ENCODE measurements at regions not wholly inside any gene's neighbourhood (a gene's known extent, or its start where the extent isn't known, plus 50 kb on each side); places are given as distances from the start of the nearest gene placed in this dataset.

- TF ChIP-seq EP300 (IDR thresholded peaks at IDR 0.05) = no peak
- no peak for TF ChIP-seq POLR2AphosphoS5 (IDR thresholded peaks at IDR 0.05)
- TF ChIP-seq CTCF (IDR thresholded peaks at IDR 0.05) = no peak
- no peak for TF ChIP-seq POLR2A (IDR thresholded peaks at IDR 0.05; ENCODE audit: low read depth)
- 70% methylated on average over 2 of the region's 2 CpGs for WGBS
- intact Hi-C loops (cut with DNase I) = no loop called here
These were observed 862.6 kb downstream of the DIAPH3 start for GRCh38 chr13:59301174-59301567.

GRCh38 chr13:59303433-59303832, 860.3 kb downstream of the DIAPH3 start:
- no peak for TF ChIP-seq EP300 (IDR thresholded peaks at IDR 0.05)
- TF ChIP-seq POLR2AphosphoS5 (IDR thresholded peaks at IDR 0.05) = no peak
- TF ChIP-seq CTCF (IDR thresholded peaks at IDR 0.05) = no peak
- TF ChIP-seq POLR2A (IDR thresholded peaks at IDR 0.05; ENCODE audit: low read depth) = no peak
- no peak overlapping the region for H3K27ac ChIP-seq (replicated peaks in 1 of 4)
- no peaks in the 10 kb centered on the region for H3K9me3 ChIP-seq
- intact Hi-C loops (cut with DNase I) = no loop called here
- H3K4me3 ChIP-seq = no peak overlapping the region
- H3K4me1 ChIP-seq = no peaks in the 10 kb centered on the region
- H3K27me3 ChIP-seq = no peaks in the 10 kb centered on the region
- H3K36me3 ChIP-seq = no peaks in the 10 kb centered on the region
- no peak for DNase-seq (ENCODE audit: extremely low spot score)

More at GRCh38 chr13:59301174-59301567, 862.6 kb downstream of the DIAPH3 start:
- Histone ChIP-seq H3K27me3 (no peaks in the 10 kb centered on the region), H3K4me3 (no peak overlapping the region), H3K4me1 (no peaks in the 10 kb centered on the region), H3K36me3 (no peaks in the 10 kb centered on the region), H3K9me3 (no peaks in the 10 kb centered on the region), H3K27ac (replicated peaks in 1 of 4) (no peak overlapping the region)
- no peak for DNase-seq (ENCODE audit: extremely low spot score)

GRCh38 chr13:59304596-59304995, 859.1 kb downstream of the DIAPH3 start:
- TF ChIP-seq POLR2A (IDR thresholded peaks at IDR 0.05; ENCODE audit: low read depth) = no peak
- TF ChIP-seq CTCF (IDR thresholded peaks at IDR 0.05) = no peak
- TF ChIP-seq EP300 (IDR thresholded peaks at IDR 0.05) = no peak
- TF ChIP-seq POLR2AphosphoS5 (IDR thresholded peaks at IDR 0.05) = no peak
- H3K4me1 ChIP-seq = no peaks in the 10 kb centered on the region
- no peaks in the 10 kb centered on the region for H3K27me3 ChIP-seq
- no peaks in the 10 kb centered on the region for H3K36me3 ChIP-seq
- WGBS = 100% methylated on average over 1 of the region's 1 CpG
- intact Hi-C loops (cut with DNase I) = no loop called here
- no peak overlapping the region for H3K27ac ChIP-seq (replicated peaks in 1 of 4)
- no peaks in the 10 kb centered on the region for H3K9me3 ChIP-seq
- H3K4me3 ChIP-seq = no peak overlapping the region
- no peak for DNase-seq (ENCODE audit: extremely low spot score)

GRCh38 chr13:59305896-59306295, 857.8 kb downstream of the DIAPH3 start:
- intact Hi-C loops (cut with DNase I) = no loop called here
- DNase-seq (ENCODE audit: extremely low spot score) = no peak
- H3K27me3 ChIP-seq = no peaks in the 10 kb centered on the region
- H3K27ac ChIP-seq (replicated peaks in 1 of 4) = no peak overlapping the region
- no peaks in the 10 kb centered on the region for H3K36me3 ChIP-seq
- no peaks in the 10 kb centered on the region for H3K9me3 ChIP-seq
- 73% methylated on average over 4 of the region's 4 CpGs for WGBS
- H3K4me1 ChIP-seq = no peaks in the 10 kb centered on the region
- H3K4me3 ChIP-seq = no peak overlapping the region
- TF ChIP-seq POLR2A (IDR thresholded peaks at IDR 0.05; ENCODE audit: low read depth) (no peak), POLR2AphosphoS5 (IDR thresholded peaks at IDR 0.05) (no peak), EP300 (IDR thresholded peaks at IDR 0.05) (no peak), CTCF (IDR thresholded peaks at IDR 0.05) (no peak)

GRCh38 chr13:59312776-59313175, 851.0 kb downstream of the DIAPH3 start:
- Histone ChIP-seq H3K36me3 (no peaks in the 10 kb centered on the region), H3K27ac (replicated peaks in 1 of 4) (no peak overlapping the region), H3K4me3 (no peak overlapping the region), H3K27me3 (no peaks in the 10 kb centered on the region), H3K4me1 (no peaks in the 10 kb centered on the region), H3K9me3 (no peaks in the 10 kb centered on the region)
- WGBS = 95% methylated on average over 3 of the region's 3 CpGs
- intact Hi-C loops (cut with DNase I) = no loop called here
- DNase-seq (ENCODE audit: extremely low spot score) = no peak
- TF ChIP-seq POLR2A (IDR thresholded peaks at IDR 0.05; ENCODE audit: low read depth) = no peak
- no peak for TF ChIP-seq CTCF (IDR thresholded peaks at IDR 0.05)
- no peak for TF ChIP-seq EP300 (IDR thresholded peaks at IDR 0.05)
- no peak for TF ChIP-seq POLR2AphosphoS5 (IDR thresholded peaks at IDR 0.05)
